GM21529 (cell line): ENCODE measurements at regions not wholly inside any gene's neighbourhood (a gene's known extent, or its start where the extent isn't known, plus 50 kb on each side); places are given as distances from the start of the nearest gene placed in this dataset.

Experiments
- ATAC-seq: cut with Tn5 transposase; IDR thresholded peaks from one replicate; pipeline ENCODE4 v1.9.1; 2021; ENCODE audit not compliant: unreplicated experiment

- ATAC-seq: no peak
These were observed 474.1 kb upstream of the KCNMB2 start for GRCh38 chr3:178062126-178062525.

GRCh38 chr3:178063461-178063860 lies 472.8 kb upstream of the KCNMB2 start:
- no peak for ATAC-seq

GRCh38 chr3:178067721-178068120 lies 468.5 kb upstream of the KCNMB2 start:
- no peak for ATAC-seq

GRCh38 chr3:178072391-178073305 lies 463.6 kb upstream of the KCNMB2 start:
- ATAC-seq: no peak

GRCh38 chr3:178073366-178073765 lies 462.9 kb upstream of the KCNMB2 start:
- no peak for ATAC-seq

- ATAC-seq: no peak
These were observed 460.9 kb upstream of the KCNMB2 start for GRCh38 chr3:178075344-178075743.

GRCh38 chr3:178078953-178079352 lies 457.3 kb upstream of the KCNMB2 start:
- no peak for ATAC-seq

GRCh38 chr3:178079966-178080365 lies 456.3 kb upstream of the KCNMB2 start:
- no peak for ATAC-seq

- ATAC-seq: no peak
These were observed 453.8 kb upstream of the KCNMB2 start for GRCh38 chr3:178082326-178082906.

- ATAC-seq: no peak
These were observed 452.1 kb upstream of the KCNMB2 start for GRCh38 chr3:178083906-178084866.

- ATAC-seq: no peak
These were observed 451.1 kb upstream of the KCNMB2 start for GRCh38 chr3:178084938-178085816.

GRCh38 chr3:178085817-178086123 lies 450.5 kb upstream of the KCNMB2 start:
- no peak for ATAC-seq

- no peak for ATAC-seq
These were observed 450.0 kb upstream of the KCNMB2 start for GRCh38 chr3:178086144-178086825.

GRCh38 chr3:178087376-178087775 lies 448.9 kb upstream of the KCNMB2 start:
- no peak for ATAC-seq

GRCh38 chr3:178088963-178089362 lies 447.3 kb upstream of the KCNMB2 start:
- no peak for ATAC-seq

GRCh38 chr3:178090899-178091298 lies 445.3 kb upstream of the KCNMB2 start:
- ATAC-seq: no peak

- ATAC-seq: no peak
These were observed 440.7 kb upstream of the KCNMB2 start for GRCh38 chr3:178095522-178095921.

GRCh38 chr3:178096955-178097354 lies 439.3 kb upstream of the KCNMB2 start:
- no peak for ATAC-seq

- no peak for ATAC-seq
These were observed 438.7 kb upstream of the KCNMB2 start for GRCh38 chr3:178097576-178097975.

GRCh38 chr3:178099274-178099673 lies 437.0 kb upstream of the KCNMB2 start:
- no peak for ATAC-seq
